Liver (tissue), 8 donors: ENCODE measurements at regions not wholly inside any gene's neighbourhood (a gene's known extent, or its start where the extent isn't known, plus 50 kb on each side); places are given as distances from the start of the nearest gene placed in this dataset.

ENCODE experiments used
- DNase-seq: peaks from one replicate; pipeline ENCODE4 v3.0.0-alpha.2; 2017; ENCODE audit warnings: low spot score
- H3K27ac ChIP-seq, 2 donors: one replicate each; pipeline ENCODE4 v1.7.0; 2013; ENCODE audit warnings: inconsistent platforms in 2 of 2, low read length in 2 of 2, control low read depth in 1 of 2, low read depth in 1 of 2, mild to moderate bottlenecking in 1 of 2
- H3K27me3 ChIP-seq, 4 donors: one replicate each; pipeline versions ENCODE4 v1.6.1 to v1.7.0; 2013; ENCODE audit warnings: low read length in 3 of 4, inconsistent platforms in 1 of 4, mild to moderate bottlenecking in 1 of 4, moderate library complexity in 1 of 4; ENCODE audit not compliant: control insufficient read depth in 4 of 4, insufficient read depth in 4 of 4
- H3K36me3 ChIP-seq, 4 donors: one replicate each; pipeline versions ENCODE4 v1.6.1 to v1.7.0; 2013; ENCODE audit warnings: low read length in 3 of 4, mild to moderate bottlenecking in 3 of 4, low read depth in 1 of 4, moderate library complexity in 1 of 4; ENCODE audit not compliant: control insufficient read depth in 4 of 4, insufficient read depth in 3 of 4
- H3K4me1 ChIP-seq, 4 donors: one replicate each; pipeline versions ENCODE4 v1.6.1 to v1.7.0; 2013; ENCODE audit warnings: low read length in 3 of 4, mild to moderate bottlenecking in 3 of 4, moderate library complexity in 1 of 4; ENCODE audit not compliant: control insufficient read depth in 4 of 4, insufficient read depth in 4 of 4
- H3K4me3 ChIP-seq, 3 donors: one replicate each; pipeline versions ENCODE4 v1.6.1 to v1.7.0; 2013; ENCODE audit warnings: low read length in 3 of 3, control low read depth in 1 of 3, low read depth in 1 of 3, mild to moderate bottlenecking in 1 of 3
- H3K9ac ChIP-seq, 2 donors: one replicate each; pipeline ENCODE4 v1.7.0; 2013; ENCODE audit warnings: low read length in 2 of 2, mild to moderate bottlenecking in 2 of 2, moderate library complexity in 2 of 2, control low read depth in 1 of 2, low read depth in 1 of 2
- H3K9me3 ChIP-seq, 4 donors: one replicate each; pipeline versions ENCODE4 v1.6.1 to v1.7.0; 2013; ENCODE audit warnings: low read length in 3 of 4; ENCODE audit not compliant: control insufficient read depth in 4 of 4
- ATF3 ChIP-seq: IDR thresholded peaks from 2 replicates; pipeline ENCODE4 v1.6.1; 2016; ENCODE audit warnings: antibody characterized with exemption
- CTCF ChIP-seq: fragments of 150-350 bp; IDR thresholded peaks from 2 replicates; pipeline ENCODE4 v1.5.1; 2017; ENCODE audit warnings: improper control_type of control experiment, low read depth, low read length; ENCODE audit not compliant: missing input control
- EGR1 ChIP-seq, 2 donors: IDR thresholded peaks; 2 replicates each; pipeline ENCODE4 v1.6.1; 2016 to 2018; ENCODE audit warnings: antibody characterized with exemption in 2 of 2, low read depth in 2 of 2
- FOXA1 ChIP-seq: IDR thresholded peaks from 2 replicates; pipeline ENCODE4 v1.6.1; 2016; ENCODE audit warnings: antibody characterized with exemption
- FOXA2 ChIP-seq: IDR thresholded peaks from 2 replicates; pipeline ENCODE4 v1.6.1; 2016; ENCODE audit warnings: antibody characterized with exemption
- GABPA ChIP-seq, 2 donors: IDR thresholded peaks in 1 of 2; conservative IDR thresholded peaks in 1 of 2; 2 replicates each; pipeline ENCODE4 v1.6.1; 2016; ENCODE audit warnings: antibody characterized with exemption in 2 of 2, mild to moderate bottlenecking in 1 of 2, moderate library complexity in 1 of 2
- HNF4A ChIP-seq, 2 donors: conservative IDR thresholded peaks; 2 replicates each; pipeline ENCODE4 v1.6.1; 2016; ENCODE audit warnings: antibody characterized with exemption in 2 of 2, mild to moderate bottlenecking in 2 of 2
- HNF4G ChIP-seq: IDR thresholded peaks from 2 replicates; pipeline ENCODE4 v1.6.1; 2016; ENCODE audit warnings: antibody characterized with exemption
- JUND ChIP-seq, 2 donors: IDR thresholded peaks; 2 replicates each; pipeline ENCODE4 v1.6.1; 2016; ENCODE audit warnings: antibody characterized with exemption in 2 of 2
- MAX ChIP-seq: IDR thresholded peaks from 2 replicates; pipeline ENCODE4 v1.6.1; 2016; ENCODE audit warnings: antibody characterized with exemption
- NR2F2 ChIP-seq: IDR thresholded peaks from 2 replicates; pipeline ENCODE4 v1.6.1; 2016; ENCODE audit warnings: antibody characterized with exemption
- REST ChIP-seq: IDR thresholded peaks from 2 replicates; pipeline ENCODE4 v1.6.1; 2016; ENCODE audit warnings: antibody characterized with exemption, mild to moderate bottlenecking
- SP1 ChIP-seq: IDR thresholded peaks from 2 replicates; pipeline ENCODE4 v1.6.1; 2018; ENCODE audit warnings: antibody characterized with exemption, mild to moderate bottlenecking
- TAF1 ChIP-seq: conservative IDR thresholded peaks from 2 replicates; pipeline ENCODE4 v1.6.1; 2016; ENCODE audit warnings: antibody characterized with exemption, mild to moderate bottlenecking
- YY1 ChIP-seq: IDR thresholded peaks from 2 replicates; pipeline ENCODE4 v1.6.1; 2016; ENCODE audit warnings: antibody characterized with exemption, mild to moderate bottlenecking
- ZBTB33 ChIP-seq: IDR thresholded peaks from 2 replicates; pipeline ENCODE4 v1.6.1; 2016; ENCODE audit warnings: antibody characterized with exemption
- WGBS: extraction: QIAGEN DNeasy Blood & Tissue Kit; methylation state at CpG from one replicate; pipeline ENCODE4 v1.1.7; 2013; 5-methylcytosine and 5-hydroxymethylcytosine counted together
- donor health status: healthy.
- donor health status: healthy.
- donor health status: healthy.
- donor health status: healthy.
- donor health status: healthy.

GRCh38 chr6:134472661-134473060 lies 154.7 kb upstream of the SGK1 start:
- 99% methylated on average over 1 of the region's 1 CpG for WGBS
- no peaks in the 10 kb centered on the region for H3K27me3 ChIP-seq
- no peak overlapping the region for H3K9ac ChIP-seq
- TF ChIP-seq REST (no peak), FOXA1 (no peak), SP1 (no peak), NR2F2 (no peak), ATF3 (no peak), GABPA (IDR thresholded peaks at IDR 0.05 in 1 of 2, conservative IDR thresholded peaks at IDR 0.05 in 1 of 2) (no peak), CTCF (no peak), HNF4A (conservative IDR thresholded peaks at IDR 0.05) (no peak), EGR1 (IDR thresholded peaks at IDR 0.05; ENCODE audit: low read depth in 2 of 2) (no peak), YY1 (no peak)
- no peaks in the 10 kb centered on the region for H3K36me3 ChIP-seq
- no peak for DNase-seq
- no peak overlapping the region for H3K27ac ChIP-seq
- H3K4me3 ChIP-seq: no peak overlapping the region
- no peaks in the 10 kb centered on the region for H3K9me3 ChIP-seq
- H3K4me1 ChIP-seq: peaks cover 1 to 7% (median 3%) of the 10 kb centered on the region in 4 donors

- TF ChIP-seq ATF3 (no peak), CTCF (no peak), YY1 (no peak), GABPA (IDR thresholded peaks at IDR 0.05 in 1 of 2, conservative IDR thresholded peaks at IDR 0.05 in 1 of 2) (no peak), MAX (no peak), NR2F2 (no peak), JUND (IDR thresholded peaks at IDR 0.05) (no peak), FOXA2 (no peak), SP1 (no peak), TAF1 (no peak), ZBTB33 (no peak), EGR1 (IDR thresholded peaks at IDR 0.05; ENCODE audit: low read depth in 2 of 2) (no peak), REST (no peak), HNF4A (conservative IDR thresholded peaks at IDR 0.05) (no peak), HNF4G (no peak)
- peaks cover 2 to 11% (median 6%) of the 10 kb centered on the region in 4 donors for H3K4me1 ChIP-seq
- DNase-seq: no peak
- H3K36me3 ChIP-seq: no peaks in the 10 kb centered on the region
- H3K27me3 ChIP-seq: no peaks in the 10 kb centered on the region
- no peak overlapping the region for H3K4me3 ChIP-seq
- H3K27ac ChIP-seq: no peak overlapping the region
- WGBS: 93% methylated on average over 3 of the region's 3 CpGs
- no peaks in the 10 kb centered on the region for H3K9me3 ChIP-seq
- no peak overlapping the region for H3K9ac ChIP-seq
Measured at GRCh38 chr6:134472046-134472445, 154.1 kb upstream of the SGK1 start.
